SU-DHL-6 (cell line): ENCODE measurements at regions not wholly inside any gene's neighbourhood (a gene's known extent, or its start where the extent isn't known, plus 50 kb on each side); places are given as distances from the start of the nearest gene placed in this dataset.

Experiments used
- H2AFZ ChIP-seq: fragments of 200-600 bp; sonication (generic); 2 replicates; pipeline ENCODE4 v1.6.1; 2014; ENCODE audit warnings: low read depth, mild to moderate bottlenecking, moderate library complexity, mixed read lengths, antibody characterized with exemption, low read length; ENCODE audit not compliant: severe bottlenecking
- H3F3A ChIP-seq: fragments of 200-600 bp; shearing (Covaris generic); 2 replicates; pipeline ENCODE4 v1.6.0; 2016; ENCODE audit warnings: antibody characterized with exemption, mild to moderate bottlenecking; ENCODE audit not compliant: insufficient read depth
- H3K27ac ChIP-seq: fragments of 200-600 bp; sonication (generic); 2 replicates; pipeline ENCODE4 v1.5.1; 2016; ENCODE audit warnings: low read depth, mild to moderate bottlenecking, low read length, moderate library complexity, mixed read lengths
- H3K27me3 ChIP-seq: fragments of 200-600 bp; sonication (generic), shearing (Covaris generic); 2 replicates; pipeline ENCODE4 v1.6.0; 2014; ENCODE audit warnings: mild to moderate bottlenecking, low read length
- H3K36me3 ChIP-seq: fragments of 200-600 bp; sonication (generic); 2 replicates; pipeline ENCODE4 v1.6.1; 2014; ENCODE audit warnings: mild to moderate bottlenecking, low read length, mixed read lengths
- H3K4me2 ChIP-seq: fragments of 300-600, 200-600 bp; shearing (Covaris generic), sonication (generic); 2 replicates; pipeline ENCODE4 v1.6.0; 2014; ENCODE audit warnings: low read length, low read depth, mild to moderate bottlenecking; ENCODE audit not compliant: poor library complexity, severe bottlenecking
- H3K4me3 ChIP-seq: fragments of 200-600 bp; sonication (generic); 2 replicates; pipeline ENCODE4 v1.5.1; 2014; ENCODE audit warnings: antibody characterized with exemption, low read length, mild to moderate bottlenecking, mixed read lengths; ENCODE audit not compliant: insufficient read depth, poor library complexity, severe bottlenecking
- H3K79me2 ChIP-seq: fragments of 200-600 bp; sonication (generic); 2 replicates; pipeline ENCODE4 v1.6.1; 2014; ENCODE audit warnings: mild to moderate bottlenecking, low read length, moderate library complexity; ENCODE audit not compliant: insufficient read depth
- H3K9ac ChIP-seq: fragments of 200-600 bp; sonication (generic); 2 replicates; pipeline ENCODE4 v1.7.0; 2014; ENCODE audit warnings: mild to moderate bottlenecking, low read length
- H3K9me2 ChIP-seq: fragments of 200-600 bp; sonication (generic); replicated peaks from 2 replicates; pipeline ENCODE4 v1.6.1; 2014; ENCODE audit warnings: low read length; ENCODE audit not compliant: insufficient read depth
- H3K9me3 ChIP-seq: fragments of 200-600 bp; sonication (generic); 2 replicates; pipeline ENCODE4 v1.6.1; 2014; ENCODE audit warnings: low read length, mixed read lengths; ENCODE audit not compliant: insufficient read depth
- H4K20me1 ChIP-seq: fragments of 200-600 bp; sonication (generic); 2 replicates; pipeline ENCODE4 v1.6.1; 2014; ENCODE audit warnings: low read depth, mild to moderate bottlenecking, antibody characterized with exemption, low read length, moderate library complexity, mixed read lengths
- EZH2phosphoT487 ChIP-seq: fragments of 200-600 bp; sonication (generic), shearing (Covaris generic); conservative IDR thresholded peaks from 2 replicates; pipeline ENCODE4 v1.6.1; 2018; ENCODE audit warnings: mild to moderate bottlenecking, antibody characterized with exemption, low read length, moderate library complexity, mixed read lengths
- TF ChIP-seq, protein P1 (sequence below): fragments of 200-600 bp; sonication (generic); IDR thresholded peaks from one replicate; pipeline ENCODE4 v1.5.1; 2017; ENCODE audit warnings: antibody characterized with exemption, mild to moderate bottlenecking, low read length, moderate library complexity; ENCODE audit not compliant: insufficient read depth, poor library complexity, severe bottlenecking

DNA sequence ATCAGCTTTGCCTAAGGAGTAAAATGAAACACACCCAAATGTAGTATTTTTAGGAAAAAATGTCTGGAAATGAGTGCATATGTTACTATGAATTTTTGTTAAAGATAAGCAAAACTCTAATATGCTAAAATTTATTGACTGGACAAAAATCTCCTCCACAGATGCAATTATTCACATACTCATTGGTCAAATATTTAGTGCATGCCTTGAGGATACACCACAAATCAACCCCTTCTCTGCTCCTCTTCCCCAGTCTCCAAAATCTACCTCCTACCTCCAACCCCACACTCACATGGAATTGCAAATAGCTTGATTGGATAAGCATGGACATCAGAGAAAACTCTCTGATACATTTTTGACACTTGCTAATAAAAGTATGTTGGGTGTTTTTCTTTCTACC, 95.6 kb upstream of the CDC42EP3 start:
- Histone ChIP-seq H3F3A (no peaks in the 10 kb centered on the region), H3K4me2 (no peak overlapping the region)

DNA sequence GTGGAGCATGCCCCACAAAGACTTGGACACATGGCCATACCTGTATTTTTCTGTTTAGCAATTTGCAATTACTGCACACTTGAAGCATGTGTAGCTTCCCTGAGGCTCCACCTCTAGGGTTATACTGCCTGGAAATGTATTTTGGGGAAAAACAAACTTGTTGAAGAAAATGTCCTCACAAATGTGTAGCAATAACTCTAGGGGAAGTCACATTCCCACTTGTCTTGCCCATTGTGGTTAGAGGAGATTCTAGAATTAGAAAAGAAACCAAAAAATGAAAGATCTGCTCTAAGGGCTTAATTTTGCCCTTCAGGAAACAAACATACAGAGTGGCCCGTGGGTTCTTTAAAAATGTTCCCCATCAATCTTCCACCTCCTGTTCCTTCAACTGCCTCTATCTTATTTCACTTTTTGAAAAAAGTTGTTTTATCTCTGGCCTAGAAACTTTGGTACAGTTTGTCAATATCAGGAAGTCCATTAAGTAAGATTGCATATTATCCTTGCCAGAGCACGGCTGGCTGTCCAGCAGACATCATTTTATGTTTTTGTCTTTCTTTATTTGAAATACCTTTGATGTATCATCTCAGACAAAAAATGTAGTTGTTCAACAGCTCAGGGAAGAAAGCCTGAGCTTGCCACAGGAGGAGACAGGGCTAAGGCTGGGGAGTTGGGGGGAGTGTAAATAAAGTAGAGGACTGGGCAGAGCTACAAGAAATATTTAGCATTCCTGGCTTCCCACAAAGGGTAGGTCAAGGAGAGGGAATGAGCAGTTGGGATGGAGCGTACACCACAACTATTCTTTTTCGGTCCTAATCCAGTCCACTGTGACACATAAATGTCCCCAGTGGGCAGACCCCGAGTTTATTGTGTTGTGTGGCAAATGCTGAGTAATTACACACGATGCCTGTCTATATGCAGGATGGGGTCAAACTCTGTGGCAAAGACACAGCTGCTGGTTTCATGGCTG, 96.8 kb upstream of the CDC42EP3 start:
- Histone ChIP-seq H3K9me2 (no peaks in the 10 kb centered on the region), H3K9ac (no peak overlapping the region), H3K27me3 (no peaks in the 10 kb centered on the region), H3K4me2 (no peak overlapping the region), H3K27ac (no peak overlapping the region), H3K9me3 (no peaks in the 10 kb centered on the region), H2AFZ (no peak overlapping the region), H3F3A (no peaks in the 10 kb centered on the region), H3K79me2 (no peaks in the 10 kb centered on the region), H3K4me3 (no peak overlapping the region), H3K36me3 (no peaks in the 10 kb centered on the region), H4K20me1 (no peaks in the 10 kb centered on the region)
- TF ChIP-seq EZH2phosphoT487: no peak
- TF ChIP-seq, protein P1, sequence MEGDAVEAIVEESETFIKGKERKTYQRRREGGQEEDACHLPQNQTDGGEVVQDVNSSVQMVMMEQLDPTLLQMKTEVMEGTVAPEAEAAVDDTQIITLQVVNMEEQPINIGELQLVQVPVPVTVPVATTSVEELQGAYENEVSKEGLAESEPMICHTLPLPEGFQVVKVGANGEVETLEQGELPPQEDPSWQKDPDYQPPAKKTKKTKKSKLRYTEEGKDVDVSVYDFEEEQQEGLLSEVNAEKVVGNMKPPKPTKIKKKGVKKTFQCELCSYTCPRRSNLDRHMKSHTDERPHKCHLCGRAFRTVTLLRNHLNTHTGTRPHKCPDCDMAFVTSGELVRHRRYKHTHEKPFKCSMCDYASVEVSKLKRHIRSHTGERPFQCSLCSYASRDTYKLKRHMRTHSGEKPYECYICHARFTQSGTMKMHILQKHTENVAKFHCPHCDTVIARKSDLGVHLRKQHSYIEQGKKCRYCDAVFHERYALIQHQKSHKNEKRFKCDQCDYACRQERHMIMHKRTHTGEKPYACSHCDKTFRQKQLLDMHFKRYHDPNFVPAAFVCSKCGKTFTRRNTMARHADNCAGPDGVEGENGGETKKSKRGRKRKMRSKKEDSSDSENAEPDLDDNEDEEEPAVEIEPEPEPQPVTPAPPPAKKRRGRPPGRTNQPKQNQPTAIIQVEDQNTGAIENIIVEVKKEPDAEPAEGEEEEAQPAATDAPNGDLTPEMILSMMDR: no peak

More for the DNA sequence above, 95.6 kb upstream of the CDC42EP3 start:
- Histone ChIP-seq H4K20me1 (no peaks in the 10 kb centered on the region), H2AFZ (no peak overlapping the region), H3K9me2 (no peaks in the 10 kb centered on the region), H3K27me3 (no peaks in the 10 kb centered on the region), H3K9me3 (no peaks in the 10 kb centered on the region), H3K79me2 (no peaks in the 10 kb centered on the region), H3K9ac (no peak overlapping the region), H3K36me3 (no peaks in the 10 kb centered on the region), H3K27ac (no peak overlapping the region), H3K4me3 (no peak overlapping the region)
- TF ChIP-seq EZH2phosphoT487: no peak
- TF ChIP-seq, protein P1: no peak

GRCh38 chr2:37769551-37769950, 98.1 kb upstream of the CDC42EP3 start:
- H2AFZ ChIP-seq: no peak overlapping the region
- H3K79me2 ChIP-seq: no peaks in the 10 kb centered on the region
- no peak overlapping the region for H3K9ac ChIP-seq
- no peak overlapping the region for H3K4me3 ChIP-seq
- H3K36me3 ChIP-seq: no peaks in the 10 kb centered on the region
- no peaks in the 10 kb centered on the region for H3K27me3 ChIP-seq
- no peaks in the 10 kb centered on the region for H3K9me3 ChIP-seq
- H3K4me2 ChIP-seq: no peak overlapping the region
- no peaks in the 10 kb centered on the region for H3K9me2 ChIP-seq
- TF ChIP-seq, protein P1: no peak
- no peak for TF ChIP-seq EZH2phosphoT487
- H3F3A ChIP-seq: no peaks in the 10 kb centered on the region
- no peak overlapping the region for H3K27ac ChIP-seq
- no peaks in the 10 kb centered on the region for H4K20me1 ChIP-seq
